HuH-7.5 (cell line): ENCODE measurements at regions not wholly inside any gene's neighbourhood (a gene's known extent, or its start where the extent isn't known, plus 50 kb on each side); places are given as distances from the start of the nearest gene placed in this dataset.
A peak's percentile ranks its signal among the peaks of the same experiment; 100 is the strongest.
"Not testable (repeated sequence)": the region's sequence is repeated elsewhere in the genome, so short reads cannot be mapped to it uniquely, and the experiment has no call there.

ENCODE experiments used
- DNase-seq: peaks from one replicate; pipeline ENCODE4 v3.0.0; 2011; ENCODE audit warnings: low spot score

DNA sequence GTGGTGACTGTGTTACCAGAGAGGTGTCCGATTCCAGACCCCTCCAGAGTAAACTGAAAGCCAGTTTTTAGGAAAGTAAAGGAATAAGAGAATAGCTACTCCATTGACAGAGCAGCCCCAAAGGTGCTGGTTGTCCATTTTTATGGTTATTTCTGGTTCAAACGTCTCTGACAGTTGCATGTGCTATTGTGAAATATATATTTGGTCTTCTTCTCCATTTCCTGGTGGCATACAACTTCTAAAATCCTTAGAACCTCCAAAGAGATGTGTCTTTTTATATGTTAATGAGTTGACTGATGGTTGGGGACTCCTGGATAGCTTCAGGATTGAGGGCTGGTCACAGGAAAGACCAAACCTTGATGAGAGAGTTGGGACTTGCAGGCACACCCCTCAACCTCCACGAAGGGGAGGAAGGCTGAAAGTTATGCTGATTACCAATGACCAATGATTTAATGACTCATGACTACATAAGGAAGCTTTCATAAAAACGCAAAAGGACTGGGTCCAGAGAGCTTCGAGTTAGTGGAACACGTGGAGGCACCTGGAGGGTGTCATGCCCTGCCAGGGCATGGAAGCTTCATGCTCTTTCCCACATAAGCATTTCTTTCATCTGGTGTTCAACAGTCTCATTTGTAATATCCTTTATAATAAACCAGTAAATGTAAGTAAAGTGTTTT, 100.7 kb downstream of the SLC16A1 start:
- no peak for DNase-seq

DNA sequence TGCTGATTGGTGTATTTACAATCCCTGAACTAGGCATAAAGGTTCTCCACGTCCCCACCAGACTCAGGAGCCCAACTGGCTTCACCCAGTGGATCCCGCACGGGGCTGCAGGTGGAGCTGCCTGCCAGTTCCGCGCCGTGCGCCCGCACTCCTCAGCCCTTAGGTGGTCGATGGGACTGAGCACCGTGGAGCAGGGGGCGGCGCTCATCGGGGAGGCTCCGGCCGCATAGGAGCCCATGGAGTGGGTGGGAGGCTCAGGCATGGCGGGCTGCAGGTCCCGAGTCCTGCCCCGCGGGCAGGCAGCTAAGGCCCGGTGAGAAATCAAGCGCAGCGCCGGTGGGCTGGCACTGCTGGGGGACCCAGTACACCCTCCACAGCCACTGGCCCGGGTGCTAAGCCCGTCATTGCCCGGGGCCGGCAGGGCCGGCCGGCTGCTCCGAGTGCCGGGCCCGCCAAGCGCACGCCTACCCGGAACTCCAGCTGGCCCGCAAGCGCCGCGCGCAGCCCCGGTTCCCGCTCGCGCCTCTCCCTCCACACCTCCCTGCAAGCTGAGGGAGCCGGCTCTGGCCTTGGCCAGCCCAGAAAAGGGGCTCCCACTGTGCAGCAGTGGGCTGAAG, 101.5 kb downstream of the SLC16A1 start:
- not testable (repeated sequence) for DNase-seq

DNA sequence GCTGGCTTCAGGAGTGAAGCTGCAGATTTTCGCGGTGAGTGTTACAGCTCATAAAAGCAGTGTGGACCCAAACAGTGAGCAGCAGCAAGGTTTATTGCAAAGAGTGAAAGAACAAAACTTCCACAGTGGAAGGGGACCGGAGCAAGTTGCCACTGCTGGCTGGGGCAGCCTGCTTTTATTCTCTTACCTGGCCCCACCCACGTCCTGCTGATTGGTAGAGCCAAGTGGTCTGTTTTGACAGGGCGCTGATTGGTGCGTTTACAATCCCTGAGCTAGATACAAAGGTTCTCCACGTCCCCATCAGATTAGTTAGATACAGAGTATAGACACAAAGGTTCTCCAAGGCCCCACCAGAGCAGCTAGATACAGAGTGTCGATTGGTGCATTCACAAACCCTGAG, 102.1 kb downstream of the SLC16A1 start:
- not testable (repeated sequence) for DNase-seq

DNA sequence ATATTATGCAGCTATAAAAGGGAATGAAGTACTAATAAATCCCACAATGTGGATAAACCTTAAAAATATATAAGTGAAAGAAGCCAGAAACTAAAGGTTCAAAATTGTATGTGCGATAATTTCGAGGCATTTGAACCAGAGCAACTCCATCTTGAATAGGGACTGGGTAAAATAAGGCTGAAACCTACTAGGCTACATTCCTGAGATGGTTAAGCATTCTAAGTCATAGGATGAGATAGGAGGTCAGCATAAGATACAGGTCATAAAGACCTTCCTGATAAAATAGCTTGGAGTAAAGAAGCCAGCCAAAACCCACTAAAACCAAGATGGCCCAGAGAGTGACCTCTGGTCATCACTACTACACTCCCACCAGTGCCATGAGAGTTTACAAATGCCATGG, 103.1 kb downstream of the SLC16A1 start:
- no peak for DNase-seq

DNA sequence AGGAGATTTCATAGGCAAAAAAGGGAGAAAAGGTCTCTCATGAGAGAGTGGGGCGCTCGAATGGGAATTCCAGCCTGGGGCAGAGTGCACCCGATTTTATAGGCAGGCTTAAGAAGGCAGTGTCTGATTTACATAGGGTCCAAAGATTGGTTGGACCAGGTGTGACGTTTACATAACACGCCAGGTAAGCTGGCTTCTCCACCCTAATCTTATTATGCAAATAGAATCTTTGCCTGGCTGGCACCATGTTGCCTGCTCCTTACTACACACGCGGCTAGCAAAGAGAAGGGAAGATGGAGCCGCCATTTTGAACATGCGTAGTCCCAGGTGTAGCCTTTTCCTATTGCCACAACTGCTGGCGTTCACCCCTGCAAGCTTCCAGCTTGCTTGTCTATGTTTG, 103.7 kb downstream of the SLC16A1 start:
- no peak for DNase-seq

DNA sequence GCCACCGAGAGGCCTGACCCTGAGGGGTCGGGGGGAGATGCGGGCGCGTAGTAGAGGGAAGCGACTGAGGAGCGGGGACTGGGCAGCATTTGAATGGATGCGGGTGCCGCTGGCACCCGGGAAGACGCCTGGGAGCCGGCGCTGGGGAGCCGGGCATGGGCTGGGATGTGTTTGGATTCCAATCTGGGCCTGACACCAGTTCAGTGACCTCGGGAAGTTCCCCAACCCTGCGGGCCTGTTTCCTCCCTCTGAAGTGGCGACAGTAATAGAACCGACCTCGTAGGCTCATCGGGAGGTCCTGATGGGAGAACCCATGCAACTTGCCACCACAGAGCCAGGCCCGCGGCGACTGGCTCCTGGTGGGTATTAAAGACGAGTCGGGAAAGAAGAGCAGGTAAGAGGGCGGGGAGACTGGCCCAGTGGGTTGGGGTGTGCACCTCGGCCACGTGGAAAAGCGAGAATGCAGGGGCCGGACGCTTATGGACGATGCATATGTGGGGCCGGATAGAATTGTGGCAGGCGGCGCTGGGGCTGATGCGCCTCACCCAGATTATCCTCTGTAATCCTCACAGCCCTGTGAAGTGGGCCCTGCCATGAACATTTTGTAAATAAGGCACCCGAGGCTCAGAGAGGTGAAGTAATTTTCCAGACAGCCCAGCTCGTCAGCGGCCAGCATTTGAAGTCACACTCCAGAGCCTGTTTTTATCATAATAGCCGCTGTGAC, 105.8 kb downstream of the SLC16A1 start:
- DNase-seq, result no peak

DNA sequence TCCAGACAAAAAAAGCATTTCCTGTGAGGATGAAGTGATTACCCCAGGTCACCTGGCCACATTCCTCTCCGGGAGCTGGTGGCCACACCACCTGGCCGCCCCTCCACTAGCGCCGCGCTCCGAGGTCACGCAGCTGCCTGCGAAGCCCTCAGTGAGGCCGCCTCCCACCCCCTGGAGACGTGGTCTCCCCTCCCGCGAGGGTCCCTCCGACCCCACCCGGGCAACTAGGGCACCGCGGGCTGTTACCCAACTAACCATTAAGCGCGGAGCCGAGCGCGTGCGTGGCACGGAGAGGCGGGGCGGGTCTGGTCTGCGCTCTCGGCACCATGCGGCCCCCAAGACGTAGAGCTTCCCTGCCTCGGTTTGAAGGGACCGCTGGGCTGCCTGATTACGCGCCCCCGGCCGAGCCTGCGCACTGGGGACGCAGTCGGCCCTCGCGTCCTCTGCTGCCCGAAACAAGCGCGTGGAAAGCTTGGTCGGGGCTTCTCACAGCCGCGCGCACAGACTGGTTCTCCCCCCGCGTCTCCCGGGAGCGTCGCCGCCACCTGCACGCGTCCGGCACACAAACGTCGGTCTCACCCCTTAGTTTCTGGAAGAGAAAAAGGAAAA, 106.5 kb downstream of the SLC16A1 start:
- DNase-seq, result peak; percentile 39

DNA sequence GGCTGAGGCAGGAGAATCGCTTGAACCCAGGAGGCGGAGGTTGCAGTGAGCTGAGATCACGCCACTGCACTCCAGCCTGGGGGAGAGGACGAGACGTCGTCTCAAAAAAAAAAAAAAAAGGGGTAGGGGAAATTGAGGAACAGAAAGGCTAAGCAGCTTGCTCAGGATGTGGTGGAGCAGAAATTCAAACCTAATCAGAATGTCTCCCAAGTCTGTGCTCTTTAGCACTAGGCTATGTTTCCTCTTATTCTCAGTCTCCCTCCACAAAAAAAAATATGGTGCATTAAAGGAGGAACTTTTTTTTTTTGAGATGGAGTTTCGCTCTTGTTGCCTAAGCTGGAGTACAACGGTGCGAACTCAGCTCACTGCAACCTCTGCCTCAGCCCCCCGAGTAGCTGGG, 114.2 kb downstream of the SLC16A1 start:
- DNase-seq, result no peak

DNA sequence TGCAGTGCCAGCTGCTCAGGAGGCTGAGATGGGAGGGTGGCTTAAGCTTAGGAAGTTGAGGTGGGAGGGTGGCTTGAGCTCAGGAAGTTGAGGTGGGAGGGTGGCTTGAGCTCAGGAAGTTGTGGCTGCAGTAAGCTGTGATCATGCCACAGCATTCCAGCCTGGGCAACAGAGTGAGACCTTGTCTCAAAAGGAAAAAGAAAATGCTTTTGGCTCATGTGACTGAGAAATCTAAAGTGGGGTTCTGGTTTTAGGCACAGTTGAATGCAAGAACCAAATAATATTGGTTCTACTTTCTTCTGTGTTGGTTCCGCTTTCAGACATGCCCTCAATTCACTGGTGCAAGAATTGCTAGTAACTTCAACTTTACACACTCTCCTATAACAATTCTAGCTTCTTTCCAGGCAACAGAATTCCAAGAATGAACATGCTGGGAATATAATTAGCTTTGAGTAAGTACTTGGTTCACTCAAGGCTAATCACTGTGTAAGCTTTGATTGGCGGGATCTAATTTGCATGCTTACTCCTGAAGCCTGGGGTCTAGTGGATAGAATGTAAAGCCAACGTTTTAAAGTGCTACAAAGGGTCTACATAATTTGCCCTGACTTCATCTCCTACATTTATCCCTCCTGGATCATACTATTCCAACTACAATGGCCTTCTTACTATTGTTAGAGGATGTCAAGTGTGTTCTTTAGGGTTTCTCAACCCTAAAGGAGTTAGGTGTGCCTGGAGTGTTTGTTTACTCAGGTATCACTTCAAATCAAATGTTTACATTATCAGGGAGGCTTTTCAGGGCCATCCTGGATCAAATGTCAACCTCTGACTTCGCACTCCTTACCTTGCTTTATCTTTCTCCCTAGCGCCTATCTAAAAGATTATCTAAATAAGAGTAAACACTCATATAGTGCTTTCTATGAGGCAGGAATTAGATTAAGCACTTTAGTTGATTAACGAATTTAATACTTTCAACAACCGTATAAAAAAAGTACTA, 115.1 kb downstream of the SLC16A1 start:
- no peak for DNase-seq

DNA sequence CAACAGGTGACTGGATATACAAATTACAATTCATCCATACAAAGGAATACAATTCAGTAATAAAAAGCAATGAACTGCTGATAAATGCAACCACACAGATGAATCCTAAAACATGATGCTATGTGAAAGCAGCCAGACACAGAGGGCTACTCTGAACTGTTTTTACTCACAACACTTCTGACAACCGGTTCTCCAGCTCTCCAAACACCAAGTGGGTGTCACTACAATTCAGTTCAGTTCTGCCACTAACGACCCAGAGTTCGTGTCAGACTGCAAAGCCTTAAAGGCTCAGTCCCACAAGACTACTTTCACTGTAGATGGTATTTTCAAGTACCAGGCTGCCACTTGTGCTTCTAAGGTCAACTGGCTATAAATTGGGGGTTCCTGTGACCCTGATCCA, 119.4 kb downstream of the SLC16A1 start:
- no peak for DNase-seq

DNA sequence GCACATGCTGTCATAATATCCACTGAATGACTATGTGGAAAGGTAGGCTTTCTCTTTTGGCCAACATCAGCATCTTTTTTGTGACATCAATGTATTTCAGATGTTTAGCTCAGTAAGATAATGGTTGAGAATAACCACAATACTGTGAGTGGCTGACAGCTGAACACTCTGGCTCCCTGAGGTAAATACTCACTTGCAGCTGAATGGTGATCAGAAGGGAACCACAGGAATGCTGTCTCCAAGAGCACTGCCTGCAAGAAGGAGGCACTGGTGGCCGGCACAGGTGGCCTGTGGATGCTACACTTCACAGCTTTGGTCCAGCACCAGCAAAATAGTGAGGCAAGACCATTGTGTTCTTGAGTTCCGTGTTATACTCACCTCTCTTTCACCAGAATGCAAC, 118.7 kb upstream of the PPM1J start:
- no peak for DNase-seq

DNA sequence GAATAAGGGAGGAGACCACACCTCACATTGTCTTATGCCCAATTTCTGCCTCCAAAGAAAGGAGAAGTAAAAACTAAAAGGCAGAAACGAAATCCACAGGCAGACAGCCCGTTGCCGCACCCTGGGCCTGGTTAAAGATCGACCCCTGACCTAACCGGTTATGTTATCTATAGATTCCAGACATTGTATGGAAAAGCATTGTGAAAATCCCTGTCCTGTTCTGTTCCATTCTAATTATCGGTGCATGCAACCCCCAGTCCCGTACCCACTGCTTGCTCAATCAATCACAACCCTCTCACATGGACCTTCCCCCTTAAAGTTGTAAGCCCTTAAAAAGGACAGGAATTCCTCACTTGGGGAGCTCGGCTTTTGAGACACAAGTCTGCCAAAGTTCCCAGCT, 117.1 kb upstream of the PPM1J start:
- DNase-seq, result not testable (repeated sequence)

DNA sequence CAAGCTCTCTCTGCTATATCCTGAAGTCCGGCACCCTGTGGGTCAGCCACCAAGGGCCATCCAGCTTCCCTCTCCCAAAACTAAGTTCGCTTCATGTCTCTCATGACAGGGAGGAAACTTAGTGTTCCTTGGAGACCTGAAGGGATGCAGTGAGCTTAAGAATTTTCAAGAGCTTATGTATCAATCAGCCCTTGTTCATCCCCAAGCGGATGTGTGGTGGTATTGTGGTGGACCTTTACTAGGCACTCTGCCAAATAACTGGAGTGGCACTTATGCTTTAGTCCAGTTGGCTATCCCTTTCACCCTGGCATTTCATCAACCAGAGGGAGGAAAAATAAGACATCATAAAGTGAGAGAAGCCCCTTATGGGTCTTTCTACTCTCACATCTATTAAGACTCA, 114.6 kb upstream of the PPM1J start:
- DNase-seq, result not testable (repeated sequence)

DNA sequence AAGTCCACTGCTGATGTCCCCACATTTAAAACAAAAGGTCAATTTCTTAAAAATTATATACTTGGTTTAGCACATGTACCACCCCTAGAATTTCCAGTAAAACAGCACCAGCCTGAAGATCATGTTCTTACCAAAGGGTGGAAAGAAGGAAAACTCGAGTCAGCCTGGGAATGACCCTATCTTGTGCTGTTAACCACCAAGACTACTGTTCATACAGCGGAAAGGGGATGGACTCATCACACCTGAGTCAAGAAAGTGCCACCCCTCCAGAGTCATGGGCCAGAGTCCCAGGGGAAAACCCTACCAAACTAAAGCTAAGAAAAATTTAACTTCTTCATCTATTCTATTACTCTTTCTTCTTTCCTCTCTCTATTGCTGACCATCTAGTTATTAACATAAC, 113.6 kb upstream of the PPM1J start:
- DNase-seq, result no peak

DNA sequence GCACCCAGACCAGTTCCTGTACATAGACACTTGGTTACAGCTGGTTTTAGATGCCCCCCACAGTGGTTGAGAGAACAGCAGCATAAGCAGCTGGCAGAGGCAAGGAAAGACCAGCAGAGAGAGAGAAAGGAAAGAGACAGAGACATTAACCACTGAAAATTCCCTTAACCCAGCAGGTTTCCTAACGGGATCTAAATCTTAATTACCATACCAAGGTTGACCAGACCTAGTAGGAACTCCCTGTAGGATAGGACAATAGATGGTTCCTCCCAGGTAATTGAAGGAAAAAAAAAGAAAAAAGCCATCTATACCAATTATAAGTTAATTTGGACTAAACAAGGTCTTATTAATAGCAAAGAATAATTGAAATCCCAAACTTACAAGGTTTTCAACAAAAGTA, 112.3 kb upstream of the PPM1J start:
- not testable (repeated sequence) for DNase-seq

DNA sequence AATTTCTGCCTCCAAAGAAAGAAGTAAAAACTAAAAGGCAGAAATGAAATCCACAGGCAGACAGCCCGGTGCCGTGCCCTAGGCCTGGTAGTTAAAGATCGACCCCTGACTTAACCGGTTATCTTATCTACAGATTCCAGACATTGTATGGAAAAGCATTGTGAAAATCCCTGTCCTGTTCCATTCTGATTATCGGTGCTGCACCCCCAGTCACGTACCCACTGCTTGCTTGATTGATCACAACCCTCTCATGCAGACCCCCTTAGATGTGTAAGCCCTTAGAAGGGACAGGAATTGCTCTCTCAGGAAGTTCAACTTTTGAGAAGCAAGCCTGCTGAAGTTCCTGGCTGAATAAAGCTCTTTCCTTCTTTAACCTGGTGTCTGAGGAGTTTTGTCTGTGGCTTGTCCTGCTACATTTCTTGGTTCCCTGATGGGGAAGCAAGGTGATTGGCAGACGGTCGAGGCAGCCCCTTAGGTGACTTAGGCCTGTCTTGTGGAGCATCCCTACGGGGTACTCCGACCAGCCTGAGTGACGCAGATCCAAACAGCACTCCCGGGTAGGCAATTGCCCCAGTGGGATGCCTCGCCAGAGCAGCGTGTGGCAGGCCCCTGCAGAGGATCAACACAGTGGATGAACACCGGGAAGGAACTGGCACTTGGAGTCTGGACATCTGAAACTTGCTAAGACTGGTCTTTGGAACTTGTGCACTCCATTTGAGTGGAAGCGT, 111.2 kb upstream of the PPM1J start:
- no peak for DNase-seq

DNA sequence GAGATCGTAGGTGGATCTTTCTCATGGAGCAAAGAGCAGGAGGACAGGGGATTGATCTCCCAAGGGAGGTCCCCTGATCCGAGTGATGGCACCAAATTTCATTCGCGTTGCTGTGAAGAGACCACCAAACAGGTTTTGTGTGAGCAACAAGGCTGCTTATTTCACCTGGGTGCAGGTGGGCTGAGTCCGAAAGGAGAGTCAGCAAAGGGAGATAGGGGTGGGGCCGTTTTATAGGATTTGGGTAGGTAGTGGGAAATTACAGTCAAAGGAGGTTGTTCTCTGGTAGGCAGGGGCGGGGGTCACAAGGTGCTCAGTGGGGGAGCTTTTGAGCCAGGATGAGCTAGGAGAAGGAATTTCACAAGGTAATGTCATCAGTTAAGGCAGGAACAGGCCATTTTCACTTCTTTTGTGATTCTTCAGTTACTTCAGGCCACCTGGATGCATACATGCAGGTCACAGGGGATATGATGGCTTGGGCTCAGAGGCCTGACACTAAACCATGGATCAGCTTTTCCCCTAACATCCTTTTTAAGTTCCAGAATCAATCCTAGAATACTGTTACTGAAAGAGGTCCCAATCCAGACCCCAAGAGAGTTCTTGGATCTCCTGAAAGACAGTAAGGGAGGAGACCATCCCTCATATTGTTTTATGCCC, 110.6 kb upstream of the PPM1J start:
- not testable (repeated sequence) for DNase-seq

DNA sequence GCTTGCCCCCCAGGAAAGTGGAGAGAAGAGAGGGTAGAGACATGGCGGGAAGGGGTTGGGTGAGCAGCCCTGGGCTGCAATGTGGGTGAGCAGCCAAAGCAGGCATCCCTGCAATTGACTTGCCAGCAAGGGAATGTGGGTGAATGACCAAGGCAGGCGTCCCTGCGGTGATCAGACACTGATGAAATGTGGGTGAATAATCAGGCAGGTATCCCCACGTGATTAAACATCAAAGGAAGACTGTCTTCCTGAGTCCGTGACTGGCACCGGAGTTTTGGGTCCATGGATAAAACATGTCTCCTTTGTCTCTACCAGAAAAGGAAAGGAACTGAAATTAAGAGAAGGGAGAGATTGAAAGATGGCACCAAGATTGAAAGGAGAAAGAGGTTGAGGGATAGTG, 109.9 kb upstream of the PPM1J start:
- DNase-seq, result not testable (repeated sequence)

DNA sequence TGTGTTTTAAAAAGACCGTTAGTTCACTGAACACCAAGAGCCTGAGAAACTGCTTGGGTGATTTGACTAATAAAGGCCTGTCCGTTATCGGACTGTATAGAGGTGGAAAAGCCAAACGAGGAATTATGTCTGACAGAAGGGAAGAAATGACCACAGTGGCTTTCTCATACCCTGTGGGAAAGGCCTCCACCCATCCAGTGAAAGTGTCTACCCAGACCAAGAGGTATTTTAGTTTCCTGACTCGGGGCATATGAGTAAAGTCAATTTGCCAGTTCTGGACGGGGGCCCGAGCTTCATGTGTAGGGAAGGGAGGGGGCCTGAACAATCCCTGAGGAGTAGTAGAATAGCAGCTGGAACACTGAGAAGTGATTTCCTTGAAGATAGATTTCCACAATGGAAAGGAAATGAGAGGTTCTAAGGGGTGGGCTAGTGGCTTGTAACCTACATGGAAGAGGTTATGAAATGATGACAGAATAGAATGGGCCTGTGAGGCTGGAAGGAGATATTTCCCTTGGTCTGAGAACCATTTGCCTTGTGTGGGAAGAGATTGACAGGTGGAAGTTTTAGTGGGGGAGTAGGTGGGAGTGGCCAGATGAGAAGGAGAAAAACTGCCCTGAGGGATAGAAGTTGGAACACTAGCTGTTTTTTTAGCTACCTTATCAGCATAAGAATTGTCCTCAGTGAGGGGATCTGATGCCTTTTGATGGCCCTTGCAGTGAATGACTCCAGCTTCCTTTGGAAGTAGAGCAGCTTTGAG, 106.4 kb upstream of the PPM1J start:
- not testable (repeated sequence) for DNase-seq
